ENCODE measurements at regions not wholly inside any gene's neighbourhood (a gene's known extent, or its start where the extent isn't known, plus 50 kb on each side); places are given as distances from the start of the nearest gene placed in this dataset.
A peak's percentile ranks its signal among the peaks of the same experiment; 100 is the strongest.
"Not testable (repeated sequence)": the region's sequence is repeated elsewhere in the genome, so short reads cannot be mapped to it uniquely, and the experiment has no call there.

- FAIRE-seq (no peak), DNase-seq (ENCODE audit: extremely low spot score, insufficient read length, low read depth) (no peak)
These were observed 192.5 kb upstream of the TTC29 start for GRCh38 chr4:147138171-147138570.

DNA sequence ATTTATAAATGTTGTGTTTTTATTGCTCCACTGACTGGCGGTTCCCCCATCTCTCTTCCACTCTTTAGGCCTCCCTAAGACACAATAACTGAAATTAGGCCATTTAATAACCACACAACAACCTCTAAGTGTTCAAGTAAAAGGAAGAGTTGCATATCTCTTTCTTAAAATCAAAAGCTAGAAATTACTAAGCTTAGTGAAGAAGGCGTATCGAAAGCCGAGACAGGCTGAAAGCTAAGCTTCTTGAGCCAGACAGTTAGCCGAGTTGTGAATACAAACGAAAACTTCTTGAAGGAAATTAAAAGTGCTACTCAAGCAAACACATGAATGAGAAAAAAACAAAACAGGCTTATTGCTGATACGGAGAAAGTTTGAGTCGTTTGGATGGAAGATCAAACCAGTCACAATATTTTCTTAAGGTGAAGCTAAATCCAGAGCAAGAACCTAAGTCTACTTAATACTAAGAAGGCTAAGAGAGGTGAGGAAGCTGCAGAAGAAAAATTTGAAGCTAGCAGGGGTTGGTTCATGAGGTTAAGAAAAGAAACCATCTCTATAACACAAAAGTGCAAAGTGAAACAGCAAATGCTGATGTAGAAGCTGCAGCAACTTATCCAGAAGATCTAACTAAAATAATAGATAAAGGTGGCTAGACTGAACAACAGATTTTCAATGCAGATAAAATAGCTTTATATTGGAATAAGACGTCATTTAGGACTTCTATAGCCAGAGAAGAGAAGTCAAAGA, 194.0 kb upstream of the TTC29 start:
- FAIRE-seq (no peak), DNase-seq (ENCODE audit: extremely low spot score, insufficient read length, low read depth) (no peak)

GRCh38 chr4:147151763-147152162, 206.1 kb upstream of the TTC29 start:
- FAIRE-seq (no peak), DNase-seq (ENCODE audit: extremely low spot score, insufficient read length, low read depth) (no peak)

DNA sequence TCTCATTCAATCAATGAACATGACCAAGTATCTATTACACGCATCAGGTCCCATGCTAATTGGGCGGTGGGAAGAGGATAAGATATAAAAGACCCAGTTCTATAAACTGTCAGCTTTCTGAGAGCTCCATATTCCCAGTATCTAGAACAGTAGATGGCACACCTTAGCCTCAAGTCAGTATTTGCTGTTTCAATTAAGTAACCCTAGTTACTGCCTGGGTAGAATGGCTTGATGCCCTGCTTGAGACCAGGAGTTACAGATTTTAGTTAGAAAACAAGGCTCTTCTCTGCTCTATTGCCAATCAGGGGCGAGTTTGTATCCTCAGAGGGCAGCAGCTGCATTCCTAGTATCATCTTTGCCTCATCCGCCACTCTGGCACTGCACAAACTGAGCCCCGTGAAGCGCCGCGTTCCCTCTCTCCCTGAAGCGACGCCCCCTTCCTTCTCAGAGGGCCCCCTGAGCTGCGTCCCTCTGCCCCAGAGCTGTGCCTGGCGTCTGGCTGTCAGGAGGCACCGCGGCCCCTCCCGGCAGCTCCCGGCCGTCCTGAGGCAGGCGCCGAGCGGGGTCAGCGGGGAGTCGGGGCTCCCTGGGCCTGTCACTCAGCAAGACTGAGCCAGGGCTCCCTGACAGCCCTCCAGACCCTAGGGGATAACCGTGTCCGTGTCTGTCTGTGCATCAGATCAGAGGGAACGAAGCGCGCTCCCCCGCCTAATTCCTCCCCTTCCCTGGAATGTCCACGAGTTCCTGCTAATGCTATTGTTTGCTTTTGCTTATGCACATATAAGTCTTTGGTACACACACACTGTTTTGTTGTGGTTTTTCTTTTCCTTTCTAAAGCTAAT, 212.4 kb upstream of the TTC29 start:
- no peak for DNase-seq (ENCODE audit: extremely low spot score, insufficient read length, low read depth)
- no peak for FAIRE-seq

DNA sequence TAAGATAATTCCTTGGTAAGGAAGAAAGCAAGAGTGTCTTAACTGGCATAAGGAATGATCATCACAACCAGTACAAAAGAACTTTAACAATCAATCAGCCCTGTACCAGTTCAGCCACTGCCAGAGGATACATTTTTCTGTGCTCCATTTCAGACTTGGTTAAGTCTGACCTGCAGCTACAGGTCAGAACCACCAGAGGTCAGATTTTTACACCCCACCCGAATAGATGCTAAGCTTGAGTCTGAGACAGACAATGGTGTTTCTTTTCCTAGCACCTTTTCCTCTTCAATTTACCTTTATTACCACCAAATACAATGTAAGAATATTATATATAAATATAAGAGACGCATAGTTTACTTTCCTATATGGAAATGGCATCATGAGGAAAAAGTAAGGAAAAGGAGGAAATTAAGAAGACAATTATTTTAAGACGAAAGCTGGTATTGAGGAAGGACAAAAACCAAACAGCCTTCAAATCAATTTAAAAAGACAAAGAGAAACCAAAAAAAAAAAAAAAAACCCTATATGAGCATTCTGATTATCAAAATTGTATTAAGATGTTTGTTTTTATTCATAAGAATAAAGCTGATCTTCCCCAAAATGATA, 215.3 kb upstream of the TTC29 start:
- FAIRE-seq, result peak; percentile 29
- DNase-seq (ENCODE audit: extremely low spot score, insufficient read length, low read depth), result peak; percentile 26

DNA sequence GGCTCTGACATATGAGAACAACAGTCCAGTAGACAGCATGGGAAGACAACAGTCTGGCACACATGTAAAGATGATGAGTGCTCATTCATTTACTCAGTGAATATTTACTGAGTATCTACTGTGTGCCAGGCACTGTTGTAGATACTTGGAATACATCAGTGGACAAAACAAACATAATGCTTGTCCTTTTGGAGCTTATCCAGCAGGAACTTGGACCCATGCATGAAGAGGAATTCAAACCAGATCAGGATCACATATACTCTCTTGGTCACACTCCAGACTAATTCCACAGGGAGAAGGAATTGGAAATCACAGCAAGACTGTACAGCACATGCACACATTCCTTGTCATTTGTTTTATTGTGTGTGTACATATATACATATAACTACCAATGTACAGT, 217.6 kb upstream of the TTC29 start:
- DNase-seq (ENCODE audit: extremely low spot score, insufficient read length, low read depth), result no peak
- no peak for FAIRE-seq

DNA sequence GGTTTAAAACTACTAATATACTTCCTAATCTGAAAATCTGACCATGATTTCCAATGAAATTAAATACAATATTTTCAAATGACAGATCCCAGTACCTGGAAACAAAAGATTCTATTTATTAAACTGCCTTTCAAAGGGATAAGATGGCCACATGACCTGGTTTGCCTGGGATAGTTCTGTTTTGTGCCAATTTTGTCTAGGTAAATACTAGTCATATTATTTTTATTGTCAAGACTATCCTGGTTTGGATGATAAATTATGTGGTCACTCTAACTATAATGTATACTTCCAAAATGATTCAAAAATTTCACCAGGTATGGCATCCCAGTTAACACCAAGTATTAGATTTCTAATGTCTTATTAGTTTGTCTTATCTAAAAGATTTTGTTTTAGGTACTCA, 222.5 kb upstream of the TTC29 start:
- FAIRE-seq; DNase-seq (ENCODE audit: extremely low spot score, insufficient read length, low read depth): not testable (repeated sequence)

DNA sequence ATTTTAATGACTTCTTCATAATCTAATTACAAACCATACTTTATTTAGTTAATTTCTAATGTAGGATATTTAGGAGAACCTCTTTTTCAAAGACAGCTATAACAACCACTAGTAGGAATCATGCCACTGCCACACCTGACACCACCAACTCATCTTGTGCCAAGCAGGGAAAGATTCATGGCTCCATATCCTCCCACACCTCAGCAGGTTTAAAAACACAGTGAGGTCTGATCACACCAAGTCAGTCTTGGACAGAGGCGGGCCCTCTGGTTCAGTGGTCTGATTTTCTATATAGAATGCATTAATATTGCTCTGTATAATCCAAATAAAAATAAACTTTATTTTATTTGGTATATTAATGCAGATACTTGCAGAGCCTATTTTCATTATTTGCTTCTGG, 227.7 kb upstream of the TTC29 start:
- FAIRE-seq (no peak), DNase-seq (ENCODE audit: extremely low spot score, insufficient read length, low read depth) (no peak)

GRCh38 chr4:147173797-147174432, 228.3 kb upstream of the TTC29 start:
- DNase-seq (ENCODE audit: extremely low spot score, insufficient read length, low read depth) (no peak), FAIRE-seq (no peak)

DNA sequence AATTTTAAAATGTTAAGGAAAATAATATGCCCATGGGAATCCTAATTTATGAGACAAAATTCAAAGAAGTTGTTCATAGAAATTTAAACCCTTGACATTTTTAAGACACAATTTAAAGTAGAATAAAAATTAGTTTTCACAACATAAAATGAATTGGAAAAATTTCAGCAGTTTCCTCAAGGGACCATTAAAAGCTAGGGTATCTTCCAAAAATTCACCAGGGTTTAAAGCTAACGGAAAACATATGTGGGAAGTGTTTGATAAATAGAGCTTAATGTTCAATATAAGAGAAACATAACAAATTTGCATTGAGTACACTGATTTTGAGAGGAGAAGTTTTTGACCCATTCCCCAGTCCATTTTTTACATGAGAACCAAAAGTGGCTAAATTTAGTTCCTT, 228.9 kb upstream of the TTC29 start:
- no peak for FAIRE-seq
- no peak for DNase-seq (ENCODE audit: extremely low spot score, insufficient read length, low read depth)

DNA sequence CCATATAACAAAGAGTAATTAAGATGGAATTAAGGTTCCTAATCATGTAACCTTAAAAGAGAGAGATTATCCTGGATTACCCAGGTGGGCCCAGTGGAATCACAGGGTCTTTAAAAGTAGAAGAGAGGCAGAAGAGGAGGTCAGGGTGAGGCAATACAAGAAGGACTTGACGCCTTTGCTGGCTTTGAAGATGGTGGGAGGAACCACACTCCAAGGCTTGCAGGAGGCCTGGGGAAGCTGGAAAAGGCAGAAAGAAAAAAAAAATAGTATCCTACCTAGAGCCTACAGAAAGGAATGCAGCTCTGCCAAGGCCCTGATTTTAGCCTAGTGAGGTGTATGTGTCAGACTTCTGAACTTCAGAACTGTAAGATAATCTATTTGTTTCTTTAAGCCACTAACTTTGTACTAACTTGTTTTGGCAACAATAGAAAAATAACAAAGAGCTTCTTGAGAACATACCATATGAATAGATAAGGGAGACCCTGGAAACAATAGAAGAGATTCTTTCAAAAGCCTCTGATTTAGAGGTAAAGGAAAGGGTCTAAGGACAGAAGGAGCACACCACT, 229.9 kb upstream of the TTC29 start:
- DNase-seq (ENCODE audit: extremely low spot score, insufficient read length, low read depth) (no peak), FAIRE-seq (no peak)

DNA sequence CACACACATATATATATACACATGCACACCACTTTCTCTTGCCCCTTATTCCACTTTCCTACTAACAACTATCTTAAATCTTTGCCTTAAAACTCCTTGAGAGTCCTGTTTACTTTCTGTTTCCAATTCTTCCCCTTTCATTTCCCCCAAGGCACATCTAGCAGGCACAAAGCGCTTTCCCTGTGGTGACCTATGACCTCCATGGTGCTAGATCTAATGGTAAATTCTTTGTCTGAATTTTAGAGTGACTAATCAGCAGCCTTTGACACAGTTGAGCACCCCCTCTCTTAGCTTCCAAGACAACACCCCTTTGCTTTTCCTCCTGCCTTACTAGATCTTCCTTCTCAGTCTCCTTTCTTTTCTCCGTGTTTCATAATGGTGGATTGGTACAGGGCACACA, 236.4 kb upstream of the TTC29 start:
- FAIRE-seq (no peak), DNase-seq (ENCODE audit: extremely low spot score, insufficient read length, low read depth) (no peak)

DNA sequence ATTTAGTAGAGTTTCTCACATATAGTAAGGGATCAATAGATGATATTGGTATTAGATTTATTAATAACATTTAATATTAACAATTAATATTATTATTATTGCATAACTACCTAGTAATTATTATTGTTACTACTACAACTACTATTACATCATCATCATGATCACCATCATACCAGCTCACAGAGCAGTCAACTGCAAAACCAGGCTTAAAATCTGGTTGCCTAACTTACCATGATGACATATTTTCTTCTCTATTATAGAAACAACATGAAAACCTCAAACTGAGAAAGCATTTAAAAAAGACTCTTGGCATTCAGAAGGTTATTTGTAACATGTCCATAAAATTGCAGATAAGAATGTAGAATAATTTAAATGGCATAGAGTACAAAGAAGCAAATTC, 247.0 kb upstream of the TTC29 start:
- FAIRE-seq (no peak), DNase-seq (ENCODE audit: extremely low spot score, insufficient read length, low read depth) (no peak)

- DNase-seq (ENCODE audit: extremely low spot score, insufficient read length, low read depth) (no peak), FAIRE-seq (no peak)
These were observed 248.4 kb upstream of the TTC29 start for GRCh38 chr4:147194114-147194513.

DNA sequence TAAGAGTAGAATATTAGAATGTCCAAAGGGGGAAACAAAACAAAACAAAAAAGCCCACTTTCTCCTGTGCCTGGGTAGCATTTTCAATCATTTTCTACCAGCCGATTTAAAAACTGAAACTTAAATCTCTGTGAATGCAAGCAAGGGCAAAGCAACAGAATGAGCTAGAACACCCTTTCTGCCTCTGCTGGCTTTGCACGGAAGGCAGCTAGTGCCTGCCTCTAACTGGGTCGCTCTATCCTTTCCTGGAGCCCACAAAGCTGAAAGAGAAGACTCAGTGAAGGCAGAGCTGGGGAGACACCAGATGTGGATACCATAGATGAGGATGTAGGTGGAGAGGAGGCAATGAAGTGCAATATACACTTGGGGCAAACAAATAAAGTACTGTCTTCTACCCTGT, 248.9 kb upstream of the TTC29 start:
- DNase-seq (ENCODE audit: extremely low spot score, insufficient read length, low read depth) (no peak), FAIRE-seq (no peak)

GRCh38 chr4:147195386-147195785, 249.7 kb upstream of the TTC29 start:
- FAIRE-seq, result no peak
- DNase-seq (ENCODE audit: extremely low spot score, insufficient read length, low read depth), result no peak

GRCh38 chr4:147198411-147199051, 252.9 kb upstream of the TTC29 start:
- DNase-seq (ENCODE audit: extremely low spot score, insufficient read length, low read depth) (no peak), FAIRE-seq (no peak)

GRCh38 chr4:147201016-147201415, 255.4 kb upstream of the TTC29 start:
- DNase-seq (ENCODE audit: extremely low spot score, insufficient read length, low read depth) (no peak), FAIRE-seq (no peak)

DNA sequence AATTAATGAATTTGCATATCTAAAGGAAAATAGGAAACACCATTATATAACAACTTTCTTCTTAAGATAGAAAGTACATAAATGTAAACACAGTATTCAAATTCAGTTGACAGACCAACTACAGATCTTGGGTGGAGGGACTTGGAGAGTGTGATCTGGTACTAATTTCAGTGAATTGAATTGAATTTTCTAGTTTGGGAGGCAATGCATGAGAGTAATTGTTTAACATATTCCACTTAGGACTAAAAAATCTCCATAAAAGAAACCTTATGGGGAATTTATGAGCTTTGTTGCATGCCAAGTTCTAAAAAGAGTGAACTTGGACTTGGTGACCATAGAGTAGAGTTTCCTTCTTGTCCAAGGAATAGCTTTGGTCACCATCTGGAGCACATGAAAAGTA, 261.1 kb upstream of the TTC29 start:
- FAIRE-seq (no peak), DNase-seq (ENCODE audit: extremely low spot score, insufficient read length, low read depth) (no peak)

DNA sequence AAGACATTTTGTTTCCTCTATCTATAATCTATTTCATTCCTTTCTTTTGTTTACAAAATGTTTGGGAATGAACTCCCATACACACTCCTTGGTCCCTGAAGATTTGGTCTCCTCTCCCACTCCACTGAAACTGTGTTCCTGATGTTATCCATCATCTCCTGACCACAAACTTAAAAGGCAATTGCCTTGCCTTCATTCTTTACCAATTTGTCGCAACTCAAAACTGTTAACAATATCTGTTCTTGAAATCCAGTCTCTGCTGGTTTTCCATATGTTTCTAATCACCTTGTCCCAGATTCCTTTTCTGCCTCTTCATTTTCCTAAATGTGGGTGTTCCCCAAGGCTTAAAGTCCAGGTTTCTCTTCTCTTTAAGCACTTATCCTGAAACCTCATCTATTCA, 262.2 kb upstream of the TTC29 start:
- DNase-seq (ENCODE audit: extremely low spot score, insufficient read length, low read depth) (no peak), FAIRE-seq (no peak)
